Parathyroid adenoma (tissue), 2 donors: ENCODE measurements at regions not wholly inside any gene's neighbourhood (a gene's known extent, or its start where the extent isn't known, plus 50 kb on each side); places are given as distances from the start of the nearest gene placed in this dataset.
"Not testable (repeated sequence)": the region's sequence is repeated elsewhere in the genome, so short reads cannot be mapped to it uniquely, and the experiment has no call there.

ENCODE experiments used
- H2AFZ ChIP-seq: fragments of 300-600 bp; sonication (generic); one replicate; pipeline ENCODE4 v1.7.0; 2017; ENCODE audit warnings: antibody characterized with exemption, mild to moderate bottlenecking
- H3K27ac ChIP-seq: fragments of 300-600 bp; sonication (generic); one replicate; pipeline ENCODE4 v1.7.0; 2017
- H3K27me3 ChIP-seq: fragments of 300-600 bp; sonication (generic); one replicate; pipeline ENCODE4 v1.7.0; 2017; ENCODE audit warnings: low read length; ENCODE audit not compliant: control insufficient read depth, insufficient read depth
- H3K36me3 ChIP-seq: fragments of 300-600 bp; sonication (generic); one replicate; pipeline ENCODE4 v1.7.0; 2017; ENCODE audit warnings: low read length; ENCODE audit not compliant: control insufficient read depth, insufficient read depth
- H3K4me1 ChIP-seq: fragments of 300-600 bp; sonication (generic); one replicate; pipeline ENCODE4 v1.7.0; 2017; ENCODE audit warnings: control low read depth
- H3K4me2 ChIP-seq: fragments of 300-600 bp; sonication (generic); one replicate; pipeline ENCODE4 v1.7.0; 2017; ENCODE audit warnings: low read length
- H3K4me3 ChIP-seq: fragments of 300-600 bp; sonication (generic); one replicate; pipeline ENCODE4 v1.7.0; 2017; ENCODE audit warnings: low read depth, low read length
- H3K79me2 ChIP-seq: fragments of 300-600 bp; sonication (generic); one replicate; pipeline ENCODE4 v1.7.0; 2017; ENCODE audit warnings: control low read depth
- H3K9ac ChIP-seq: fragments of 300-600 bp; sonication (generic); one replicate; pipeline ENCODE4 v1.7.0; 2017; ENCODE audit warnings: mild to moderate bottlenecking
- H3K9me3 ChIP-seq: fragments of 300-600 bp; sonication (generic); one replicate; pipeline ENCODE4 v1.7.0; 2017; ENCODE audit warnings: low read length; ENCODE audit not compliant: control insufficient read depth
- CTCF ChIP-seq: fragments of 300-600 bp; sonication (generic); IDR thresholded peaks from one replicate; pipeline ENCODE4 v1.7.0; 2017; ENCODE audit warnings: antibody characterized with exemption, mild to moderate bottlenecking
- donor health status: primary hyperparathyroidism.

GRCh38 chr4:103493450-103494159 lies 226.2 kb downstream of the TACR3 start:
- Histone ChIP-seq H2AFZ (no peak overlapping the region), H3K9ac (no peak overlapping the region), H3K9me3 (no peaks in the 10 kb centered on the region), H3K36me3 (no peaks in the 10 kb centered on the region), H3K27ac (no peak overlapping the region), H3K79me2 (no peaks in the 10 kb centered on the region), H3K4me1 (no peaks in the 10 kb centered on the region), H3K27me3 (no peaks in the 10 kb centered on the region), H3K4me2 (no peak overlapping the region), H3K4me3 (no peak overlapping the region)
- no peak for TF ChIP-seq CTCF

GRCh38 chr4:103485296-103485695 lies 234.5 kb downstream of the TACR3 start:
- H3K9me3 ChIP-seq, H3K4me1 ChIP-seq, H3K27me3 ChIP-seq, H3K9ac ChIP-seq, H3K4me3 ChIP-seq, H2AFZ ChIP-seq, H3K36me3 ChIP-seq, H3K27ac ChIP-seq, H3K79me2 ChIP-seq, H3K4me2 ChIP-seq: not testable (repeated sequence)

GRCh38 chr4:103484521-103484920 lies 235.3 kb downstream of the TACR3 start:
- TF ChIP-seq CTCF, result no peak
- Histone ChIP-seq H3K4me3 (no peak overlapping the region), H3K27ac (no peak overlapping the region), H2AFZ (no peak overlapping the region), H3K27me3 (no peaks in the 10 kb centered on the region), H3K4me2 (no peak overlapping the region), H3K9me3 (no peaks in the 10 kb centered on the region), H3K79me2 (no peaks in the 10 kb centered on the region), H3K4me1 (no peaks in the 10 kb centered on the region), H3K9ac (no peak overlapping the region), H3K36me3 (no peaks in the 10 kb centered on the region)

GRCh38 chr4:103482893-103483292 lies 236.9 kb downstream of the TACR3 start:
- H3K4me3 ChIP-seq, result no peak overlapping the region
- H3K4me1 ChIP-seq, result no peaks in the 10 kb centered on the region
- H3K36me3 ChIP-seq, result no peaks in the 10 kb centered on the region
- no peak overlapping the region for H3K9ac ChIP-seq
- no peaks in the 10 kb centered on the region for H3K9me3 ChIP-seq
- TF ChIP-seq CTCF, result no peak
- no peak overlapping the region for H2AFZ ChIP-seq
- no peak overlapping the region for H3K4me2 ChIP-seq
- H3K79me2 ChIP-seq, result no peaks in the 10 kb centered on the region
- no peak overlapping the region for H3K27ac ChIP-seq
- H3K27me3 ChIP-seq, result no peaks in the 10 kb centered on the region

- no peak overlapping the region for H3K27ac ChIP-seq
- H3K27me3 ChIP-seq, result no peaks in the 10 kb centered on the region
- no peak overlapping the region for H3K9ac ChIP-seq
- H3K4me3 ChIP-seq, result no peak overlapping the region
- H3K9me3 ChIP-seq, result no peaks in the 10 kb centered on the region
- no peak overlapping the region for H3K4me2 ChIP-seq
- H3K36me3 ChIP-seq, result no peaks in the 10 kb centered on the region
- no peaks in the 10 kb centered on the region for H3K4me1 ChIP-seq
- H3K79me2 ChIP-seq, result no peaks in the 10 kb centered on the region
- no peak for TF ChIP-seq CTCF
- no peak overlapping the region for H2AFZ ChIP-seq
These were observed 237.3 kb downstream of the TACR3 start for GRCh38 chr4:103482471-103482870.
